ENCODE measurements at regions not wholly inside any gene's neighbourhood (a gene's known extent, or its start where the extent isn't known, plus 50 kb on each side); places are given as distances from the start of the nearest gene placed in this dataset.

- no peak for TF ChIP-seq EZH2phosphoT487 (IDR thresholded peaks at IDR 0.05; ENCODE audit: insufficient read depth, low read depth)
- no peak for TF ChIP-seq EZH2 (IDR thresholded peaks at IDR 0.05; ENCODE audit: insufficient read depth, poor library complexity, severe bottlenecking)
These were observed 662.5 kb upstream of the USP24 start for GRCh38 chr1:55877437-55878232.
